Activated naive CD4-positive, alpha-beta T cell treated with anti-CD3 and anti-CD28 coated beads for 36 hours (primary cell): ENCODE measurements at regions not wholly inside any gene's neighbourhood (a gene's known extent, or its start where the extent isn't known, plus 50 kb on each side); places are given as distances from the start of the nearest gene placed in this dataset.

Experiments
- CTCF ChIA-PET: fragments of 350-600 bp; sonication (Branson Sonifier 250); formaldehyde crosslinking; loops from one replicate; lab custom pipeline; 2021; ENCODE audit warnings: antibody characterized with exemption; lab: Charles Lee
- DNase-seq: peaks from one replicate; pipeline ENCODE4 v3.0.0-alpha.2; 2020
- H3K27ac Mint-ChIP-seq: one replicate; pipeline ENCODE4 v1.8.0; 2021; ENCODE audit warnings: mild to moderate bottlenecking, mixed read lengths
- H3K27me3 Mint-ChIP-seq: one replicate; pipeline ENCODE4 v1.8.0; 2021; ENCODE audit warnings: low read depth, mixed read lengths
- H3K36me3 Mint-ChIP-seq: one replicate; pipeline ENCODE4 v1.8.0; 2021; ENCODE audit warnings: low read depth, mixed read lengths
- H3K4me1 Mint-ChIP-seq: one replicate; pipeline ENCODE4 v1.8.0; 2021; ENCODE audit warnings: low read depth, mixed read lengths
- H3K4me3 Mint-ChIP-seq: one replicate; pipeline ENCODE4 v1.8.0; 2021; ENCODE audit warnings: mild to moderate bottlenecking, moderate library complexity, mixed read lengths
- H3K9me3 Mint-ChIP-seq: one replicate; pipeline ENCODE4 v1.8.0; 2021; ENCODE audit warnings: mixed read lengths
- intact Hi-C: fragments of 100-400 bp; cut with micrococcal nuclease; formaldehyde crosslinking; loops from one replicate; pipeline ENCODE4 v1.15.1; 2023

DNA sequence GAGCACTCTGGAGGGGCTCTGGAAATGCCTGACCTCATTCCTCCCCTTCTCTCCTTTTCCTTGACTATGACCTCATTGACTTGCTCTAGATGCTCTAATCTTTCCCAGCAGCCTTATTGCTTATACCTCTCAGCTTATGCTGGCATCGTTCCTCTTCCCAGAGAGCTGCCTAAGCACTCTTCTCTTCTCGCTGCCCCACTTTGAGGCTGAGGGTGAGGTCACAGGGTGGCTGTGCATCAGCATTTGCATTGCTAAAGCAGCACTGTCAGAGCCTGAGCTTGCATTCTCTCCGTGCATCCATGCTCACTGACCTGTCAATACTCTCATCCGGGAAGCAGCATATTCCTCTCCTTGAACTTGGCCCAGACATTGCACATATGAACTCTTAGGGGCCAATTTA, 96.4 kb upstream of the NTRK2 start:
- peaks cover 2% of the 10 kb centered on the region for H3K27me3 Mint-ChIP-seq
- no peak overlapping the region for H3K4me3 Mint-ChIP-seq
- no peaks in the 10 kb centered on the region for H3K9me3 Mint-ChIP-seq
- no peak overlapping the region for H3K27ac Mint-ChIP-seq
- H3K36me3 Mint-ChIP-seq: no peaks in the 10 kb centered on the region
- intact Hi-C loops: no loop called here
- no peaks in the 10 kb centered on the region for H3K4me1 Mint-ChIP-seq
- DNase-seq: no peak
- CTCF ChIA-PET: no interaction called here

GRCh38 chr9:84575705-84576104, 93.8 kb upstream of the NTRK2 start:
- Mint-ChIP-seq H3K9me3 (no peaks in the 10 kb centered on the region), H3K4me3 (no peak overlapping the region), H3K27ac (no peak overlapping the region), H3K36me3 (no peaks in the 10 kb centered on the region), H3K27me3 (peaks cover 2% of the 10 kb centered on the region), H3K4me1 (no peaks in the 10 kb centered on the region)
- intact Hi-C loops: no loop called here
- DNase-seq: no peak
- CTCF ChIA-PET: no interaction called here

DNA sequence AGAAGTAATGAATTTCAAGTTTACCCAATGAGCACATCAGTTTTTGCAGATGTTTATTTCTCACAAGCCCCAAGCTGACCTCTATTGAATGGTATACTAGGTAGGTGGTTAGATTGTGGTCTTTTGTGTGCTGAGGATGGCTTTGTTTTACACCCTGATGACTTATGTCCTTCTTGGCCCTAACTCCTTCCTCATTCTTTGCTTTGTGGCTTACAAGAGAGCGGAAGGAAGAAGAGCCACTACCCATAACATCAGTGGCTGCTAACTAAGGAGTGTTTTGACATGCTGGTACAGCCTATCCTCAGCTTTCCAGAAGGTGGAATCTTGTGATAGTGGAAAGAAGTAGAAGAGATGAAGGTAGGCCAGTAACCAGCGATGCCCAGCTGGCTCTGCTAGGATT, 85.7 kb upstream of the NTRK2 start:
- Mint-ChIP-seq H3K4me3 (no peak overlapping the region), H3K9me3 (no peaks in the 10 kb centered on the region), H3K36me3 (no peaks in the 10 kb centered on the region), H3K4me1 (no peaks in the 10 kb centered on the region), H3K27ac (no peak overlapping the region), H3K27me3 (no peaks in the 10 kb centered on the region)
- no peak for DNase-seq
- CTCF ChIA-PET: interaction anchor here (0.6 to 1.2 kb wide), 3 partner anchors 42 to 371 kb away, joined by 3 to 4 read pairs (median 3); no protein-coding TSS in a partner anchor
- intact Hi-C loops: no loop called here

DNA sequence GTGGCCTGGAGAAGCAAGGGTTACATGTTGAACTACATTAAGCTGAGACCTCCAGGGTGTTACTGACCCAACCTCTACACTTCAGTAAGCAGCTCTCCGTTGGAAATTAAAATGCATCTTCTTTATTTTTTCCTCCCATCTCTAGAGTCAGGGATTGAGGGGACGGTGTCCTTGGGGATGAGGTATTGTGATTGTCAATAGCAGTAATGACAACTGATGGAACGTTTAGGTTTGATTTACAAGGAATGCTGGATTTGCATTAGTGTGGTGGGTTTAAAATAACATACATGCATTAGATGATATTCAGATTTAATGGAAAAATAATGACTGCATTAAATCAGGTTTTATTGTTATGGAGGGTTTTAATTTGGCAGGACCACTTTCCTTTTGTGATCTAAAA, 82.9 kb upstream of the NTRK2 start:
- Mint-ChIP-seq H3K4me1 (no peaks in the 10 kb centered on the region), H3K27me3 (no peaks in the 10 kb centered on the region), H3K27ac (no peak overlapping the region), H3K9me3 (no peaks in the 10 kb centered on the region), H3K4me3 (no peak overlapping the region), H3K36me3 (no peaks in the 10 kb centered on the region)
- intact Hi-C loops: no loop called here
- no peak for DNase-seq
- CTCF ChIA-PET: no interaction called here

GRCh38 chr9:84587153-84587552, 82.4 kb upstream of the NTRK2 start:
- no peaks in the 10 kb centered on the region for H3K4me1 Mint-ChIP-seq
- no peaks in the 10 kb centered on the region for H3K9me3 Mint-ChIP-seq
- H3K4me3 Mint-ChIP-seq: no peak overlapping the region
- H3K27me3 Mint-ChIP-seq: no peaks in the 10 kb centered on the region
- no peak overlapping the region for H3K27ac Mint-ChIP-seq
- H3K36me3 Mint-ChIP-seq: no peaks in the 10 kb centered on the region
- CTCF ChIA-PET: no interaction called here
- DNase-seq: no peak
- intact Hi-C loops: no loop called here

DNA sequence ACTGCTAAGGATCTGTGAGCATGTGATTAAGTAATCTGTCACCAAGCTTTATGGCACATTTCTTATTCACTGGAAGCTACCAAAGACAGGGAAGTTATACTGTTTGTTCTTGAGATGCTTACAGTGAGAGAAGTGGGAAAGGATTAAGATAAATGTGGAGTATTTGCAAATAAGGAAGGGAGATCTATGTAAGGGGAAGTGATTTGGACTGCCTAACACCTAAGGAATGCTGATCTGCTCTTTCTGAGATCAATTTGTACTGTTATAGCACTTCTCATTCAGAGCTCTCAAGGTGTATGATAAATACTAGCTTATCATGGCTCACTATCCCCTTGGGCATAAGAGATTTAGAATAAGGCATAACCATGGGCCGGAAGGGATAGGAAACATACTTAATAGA, 80.0 kb upstream of the NTRK2 start:
- Mint-ChIP-seq H3K4me3 (no peak overlapping the region), H3K36me3 (no peaks in the 10 kb centered on the region), H3K9me3 (no peaks in the 10 kb centered on the region), H3K27ac (no peak overlapping the region), H3K27me3 (no peaks in the 10 kb centered on the region), H3K4me1 (no peaks in the 10 kb centered on the region)
- CTCF ChIA-PET: no interaction called here
- no peak for DNase-seq
- intact Hi-C loops: no loop called here

DNA sequence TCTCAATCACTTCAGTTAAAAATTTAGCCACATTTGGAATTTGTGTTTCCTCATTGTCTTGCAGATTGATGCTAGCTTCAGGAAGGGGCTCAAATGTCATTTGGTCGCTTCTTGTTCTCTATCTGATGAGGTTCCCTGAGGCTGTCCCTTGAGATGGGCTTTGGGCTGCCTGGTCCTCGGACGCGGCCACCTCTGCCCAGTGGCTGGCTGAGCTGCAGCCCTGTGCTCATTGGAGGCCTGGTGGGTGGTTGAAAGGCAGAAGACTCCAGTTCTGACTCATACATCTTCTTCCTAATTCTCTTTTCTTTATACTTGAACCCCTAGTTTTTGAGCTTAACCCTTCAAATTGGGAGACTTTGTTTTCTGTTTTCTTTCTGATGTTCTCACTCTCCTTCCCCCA, 78.8 kb upstream of the NTRK2 start:
- no peak for DNase-seq
- intact Hi-C loops: no loop called here
- CTCF ChIA-PET: interaction anchor here (1.4 kb wide), 1 partner anchor 194 kb away, joined by 4 read pairs; no protein-coding TSS in a partner anchor
- H3K9me3 Mint-ChIP-seq: no peaks in the 10 kb centered on the region
- H3K27me3 Mint-ChIP-seq: no peaks in the 10 kb centered on the region
- no peaks in the 10 kb centered on the region for H3K4me1 Mint-ChIP-seq
- no peaks in the 10 kb centered on the region for H3K36me3 Mint-ChIP-seq
- H3K27ac Mint-ChIP-seq: no peak overlapping the region
- no peak overlapping the region for H3K4me3 Mint-ChIP-seq

DNA sequence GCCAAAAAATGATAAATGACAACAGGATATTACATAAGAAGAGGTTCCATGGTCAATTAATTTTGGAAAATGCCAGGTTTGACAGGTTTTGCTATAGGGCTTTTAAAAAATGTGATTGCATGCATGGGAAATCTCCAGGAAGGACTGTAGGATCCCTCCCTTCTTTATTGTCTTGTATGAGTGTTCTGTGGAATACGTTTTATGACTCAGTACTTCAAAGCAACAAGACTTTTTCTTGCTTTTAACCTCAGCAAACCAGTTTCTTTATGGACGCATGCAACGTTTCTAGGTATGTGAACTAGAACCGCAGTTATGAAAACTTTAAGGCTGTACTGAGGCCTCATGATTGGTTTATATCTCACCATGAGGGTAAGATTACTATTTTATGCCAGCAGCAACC, 76.6 kb upstream of the NTRK2 start:
- no peak overlapping the region for H3K27ac Mint-ChIP-seq
- H3K4me3 Mint-ChIP-seq: no peak overlapping the region
- CTCF ChIA-PET: no interaction called here
- H3K36me3 Mint-ChIP-seq: no peaks in the 10 kb centered on the region
- no peaks in the 10 kb centered on the region for H3K9me3 Mint-ChIP-seq
- intact Hi-C loops: no loop called here
- H3K27me3 Mint-ChIP-seq: no peaks in the 10 kb centered on the region
- no peaks in the 10 kb centered on the region for H3K4me1 Mint-ChIP-seq
- no peak for DNase-seq

DNA sequence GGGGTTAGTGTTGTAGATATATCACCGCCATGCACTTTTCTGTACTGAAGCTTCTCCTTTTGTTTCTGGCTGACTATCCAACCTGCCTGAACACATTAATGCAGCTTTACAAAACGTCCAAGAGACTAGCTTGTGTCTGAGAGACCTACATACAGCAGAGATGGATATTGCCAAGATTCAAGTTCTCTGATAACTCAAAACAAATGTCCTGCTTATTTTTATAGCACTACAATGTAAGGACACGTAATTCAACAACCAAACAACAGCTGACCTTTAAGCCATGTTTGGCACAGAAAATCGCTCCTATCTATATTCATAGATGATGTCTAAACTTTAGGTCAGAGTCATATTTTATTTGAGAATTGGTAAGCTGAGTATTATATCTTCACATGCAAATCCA, 76.2 kb upstream of the NTRK2 start:
- CTCF ChIA-PET: no interaction called here
- intact Hi-C loops: no loop called here
- H3K4me1 Mint-ChIP-seq: no peaks in the 10 kb centered on the region
- no peak overlapping the region for H3K27ac Mint-ChIP-seq
- no peaks in the 10 kb centered on the region for H3K27me3 Mint-ChIP-seq
- H3K36me3 Mint-ChIP-seq: no peaks in the 10 kb centered on the region
- DNase-seq: no peak
- H3K4me3 Mint-ChIP-seq: no peak overlapping the region
- no peaks in the 10 kb centered on the region for H3K9me3 Mint-ChIP-seq

- CTCF ChIA-PET: interaction anchor here (0.6 kb wide), 1 partner anchor 46 kb away, joined by 3 read pairs; no protein-coding TSS in a partner anchor
- no peak for DNase-seq
- no peaks in the 10 kb centered on the region for H3K4me1 Mint-ChIP-seq
- intact Hi-C loops: no loop called here
- no peaks in the 10 kb centered on the region for H3K36me3 Mint-ChIP-seq
- H3K4me3 Mint-ChIP-seq: no peak overlapping the region
- H3K27me3 Mint-ChIP-seq: no peaks in the 10 kb centered on the region
- H3K9me3 Mint-ChIP-seq: no peaks in the 10 kb centered on the region
- H3K27ac Mint-ChIP-seq: no peak overlapping the region
These were observed 72.4 kb upstream of the NTRK2 start for GRCh38 chr9:84597131-84597530.

DNA sequence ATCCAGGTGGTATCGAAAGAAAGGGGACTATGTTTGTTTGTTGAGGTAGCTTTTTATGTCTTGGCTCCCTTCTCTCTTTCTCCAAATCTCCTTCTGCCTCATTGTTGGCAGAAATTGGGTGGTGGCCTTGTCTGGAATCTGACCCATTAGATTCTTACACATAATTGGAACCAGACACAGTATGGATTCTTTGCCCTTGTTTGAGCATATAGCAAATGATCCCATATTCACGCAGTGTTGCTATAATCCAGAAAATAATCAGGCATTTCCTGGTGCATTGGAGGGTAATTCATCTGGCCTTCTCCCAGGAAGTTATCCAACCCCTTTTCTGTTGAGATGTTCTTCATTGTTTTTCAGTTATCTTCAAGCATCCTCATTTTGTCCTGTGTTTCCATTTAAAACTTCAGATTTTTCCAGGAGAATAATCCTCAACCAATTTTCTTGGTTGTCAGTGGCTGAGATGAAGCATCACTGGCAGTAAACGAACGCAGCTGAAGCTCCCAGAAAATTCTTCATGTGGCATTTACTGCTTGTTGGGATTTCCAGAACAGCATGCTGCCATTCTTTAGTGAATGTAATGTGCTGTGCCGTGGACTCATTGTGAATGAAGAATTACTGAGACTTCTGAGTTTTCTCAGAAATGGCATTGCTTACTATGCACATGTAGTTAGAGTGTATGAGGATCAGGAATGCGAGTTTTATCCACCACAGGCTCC, 70.5 kb upstream of the NTRK2 start:
- no peaks in the 10 kb centered on the region for H3K9me3 Mint-ChIP-seq
- peaks cover 2% of the 10 kb centered on the region for H3K27me3 Mint-ChIP-seq
- no peaks in the 10 kb centered on the region for H3K36me3 Mint-ChIP-seq
- DNase-seq: no peak
- intact Hi-C loops: no loop called here
- H3K4me1 Mint-ChIP-seq: no peaks in the 10 kb centered on the region
- no peak overlapping the region for H3K4me3 Mint-ChIP-seq
- H3K27ac Mint-ChIP-seq: no peak overlapping the region
- CTCF ChIA-PET: interaction anchor here (0.6 kb wide), 1 partner anchor 608 kb away, joined by 6 read pairs; no protein-coding TSS in a partner anchor

DNA sequence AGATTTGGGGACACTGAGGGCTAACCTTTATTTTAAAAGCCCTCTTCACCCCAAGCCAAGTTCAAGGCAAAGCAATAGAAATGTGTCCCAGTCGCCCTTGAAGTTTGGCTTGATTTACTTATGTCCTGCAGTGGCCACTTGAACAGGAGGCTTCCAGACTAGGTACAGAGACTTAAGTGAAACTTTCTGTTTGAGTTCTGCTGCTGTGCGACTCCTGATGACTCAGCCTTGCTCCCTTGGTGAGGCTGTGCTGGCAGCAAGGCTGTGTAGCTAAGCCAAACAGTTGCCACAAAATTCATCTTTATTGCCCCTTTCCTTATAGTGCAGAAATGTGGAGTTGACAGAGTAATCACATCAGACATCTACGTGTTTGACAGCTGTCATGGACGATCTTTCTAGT, 68.8 kb upstream of the NTRK2 start:
- no peaks in the 10 kb centered on the region for H3K4me1 Mint-ChIP-seq
- H3K27me3 Mint-ChIP-seq: peaks cover 4% of the 10 kb centered on the region
- intact Hi-C loops: no loop called here
- H3K36me3 Mint-ChIP-seq: no peaks in the 10 kb centered on the region
- CTCF ChIA-PET: no interaction called here
- no peak for DNase-seq
- peaks cover 3% of the 10 kb centered on the region for H3K9me3 Mint-ChIP-seq
- H3K27ac Mint-ChIP-seq: no peak overlapping the region
- no peak overlapping the region for H3K4me3 Mint-ChIP-seq

DNA sequence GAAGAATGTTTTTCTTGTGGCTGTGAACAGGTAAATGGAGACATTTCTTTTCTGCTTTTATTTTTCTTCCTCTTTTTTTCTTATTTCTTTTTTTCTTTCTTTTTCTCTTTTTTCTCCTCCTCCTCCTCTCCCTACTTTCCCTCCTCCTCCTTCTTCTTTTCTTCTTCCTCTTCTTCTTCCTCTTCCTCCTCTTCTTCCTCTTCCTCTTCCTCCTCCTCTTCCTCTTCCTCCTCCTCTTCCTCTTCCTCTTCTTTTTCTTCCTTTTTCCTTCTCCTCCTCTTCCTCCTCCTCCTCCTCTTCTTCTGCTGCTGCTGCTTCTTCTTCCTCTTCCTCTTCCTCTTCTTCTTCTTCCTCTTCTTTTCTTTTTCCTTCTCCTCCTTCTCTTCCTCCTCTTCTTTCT, 65.3 kb upstream of the NTRK2 start:
- H3K27me3 Mint-ChIP-seq: peaks cover 6% of the 10 kb centered on the region
- DNase-seq: no peak
- CTCF ChIA-PET: no interaction called here

More for the DNA sequence above, 65.3 kb upstream of the NTRK2 start:
- Mint-ChIP-seq H3K4me3 (no peak overlapping the region), H3K27ac (no peak overlapping the region), H3K4me1 (no peaks in the 10 kb centered on the region), H3K9me3 (peaks cover 5% of the 10 kb centered on the region), H3K36me3 (no peaks in the 10 kb centered on the region)
- intact Hi-C loops: no loop called here
